GM10266 (cell line): ENCODE measurements at regions not wholly inside any gene's neighbourhood (a gene's known extent, or its start where the extent isn't known, plus 50 kb on each side); places are given as distances from the start of the nearest gene placed in this dataset.

Source experiments
- DNase-seq: peaks from one replicate; pipeline ENCODE4 v3.0.0; 2012; ENCODE audit errors: extremely low spot score
- CTCF ChIP-seq: IDR thresholded peaks from 2 replicates; pipeline ENCODE4 v1.5.1; 2012; ENCODE audit warnings: mild to moderate bottlenecking, low read depth; ENCODE audit not compliant: control insufficient read depth, insufficient read depth; ENCODE audit errors: missing control alignments

GRCh38 chr4:32243926-32244325, 1523.8 kb downstream of the PCDH7 start:
- DNase-seq = no peak
- TF ChIP-seq CTCF = no peak

GRCh38 chr4:32249040-32249439, 1528.9 kb downstream of the PCDH7 start:
- no peak for DNase-seq
- TF ChIP-seq CTCF = no peak

GRCh38 chr4:32251126-32251525, 1531.0 kb downstream of the PCDH7 start:
- no peak for DNase-seq
- no peak for TF ChIP-seq CTCF

- DNase-seq = no peak
- no peak for TF ChIP-seq CTCF
Measured at GRCh38 chr4:32251926-32252325, 1531.8 kb downstream of the PCDH7 start.

- TF ChIP-seq CTCF = no peak
- no peak for DNase-seq
Measured at GRCh38 chr4:32254216-32254615, 1534.0 kb downstream of the PCDH7 start.

- no peak for TF ChIP-seq CTCF
- DNase-seq = no peak
Measured at GRCh38 chr4:32258986-32259385, 1538.8 kb downstream of the PCDH7 start.

GRCh38 chr4:32261196-32261595, 1541.0 kb downstream of the PCDH7 start:
- no peak for TF ChIP-seq CTCF
- no peak for DNase-seq

GRCh38 chr4:32268863-32269262, 1548.7 kb downstream of the PCDH7 start:
- DNase-seq = no peak
- TF ChIP-seq CTCF = no peak
